HG02938 (cell line): ENCODE measurements at regions not wholly inside any gene's neighbourhood (a gene's known extent, or its start where the extent isn't known, plus 50 kb on each side); places are given as distances from the start of the nearest gene placed in this dataset.
"Not testable (repeated sequence)": the region's sequence is repeated elsewhere in the genome, so short reads cannot be mapped to it uniquely, and the experiment has no call there.

Experiments used
- ATAC-seq: cut with Tn5 transposase; IDR thresholded peaks from one replicate; pipeline ENCODE4 v1.9.1; 2021; ENCODE audit warnings: mild to moderate bottlenecking, moderate library complexity; ENCODE audit not compliant: unreplicated experiment

DNA sequence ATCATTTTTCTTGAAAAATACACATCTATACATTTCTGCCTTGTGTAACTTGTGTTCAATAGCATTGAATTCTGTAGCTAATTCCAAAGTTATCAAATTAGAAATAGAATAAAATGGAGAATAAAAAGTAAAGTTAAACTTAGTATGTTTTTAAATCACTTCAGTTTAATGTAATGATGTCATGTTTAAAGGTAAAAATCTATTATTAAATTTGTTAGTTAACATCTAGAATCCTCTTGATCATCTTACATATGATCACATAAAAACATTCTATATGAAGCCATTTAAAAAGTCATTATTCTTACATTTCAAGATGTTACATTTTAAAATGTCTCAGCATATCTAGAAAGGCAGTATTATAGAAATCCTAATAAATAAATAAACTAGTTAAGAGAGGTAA is 1163.2 kb downstream of the PLA2G4A start:
- no peak for ATAC-seq

GRCh38 chr1:187996780-187997179 is 1168.0 kb downstream of the PLA2G4A start:
- no peak for ATAC-seq

DNA sequence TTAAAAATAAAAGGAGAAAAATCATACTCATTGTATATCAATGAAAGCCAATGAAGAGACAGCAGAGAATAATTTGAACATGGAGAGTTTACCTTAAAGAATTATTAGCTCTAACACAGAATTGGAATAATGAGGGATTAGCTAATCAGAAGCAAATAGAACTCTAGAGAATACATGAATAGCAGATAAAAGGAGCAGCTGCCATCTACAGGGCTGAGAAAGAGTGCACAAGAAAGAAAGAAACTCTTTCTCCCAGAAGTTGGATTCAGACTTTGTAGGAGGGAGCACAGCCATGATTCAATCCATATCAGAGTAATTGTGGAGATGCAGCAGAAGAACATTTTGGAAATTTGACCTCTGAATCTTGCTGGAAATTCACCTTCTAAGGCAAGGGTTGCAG is 1171.2 kb downstream of the PLA2G4A start:
- no peak for ATAC-seq

GRCh38 chr1:188003687-188004086 is 1174.9 kb downstream of the PLA2G4A start:
- ATAC-seq = not testable (repeated sequence)

DNA sequence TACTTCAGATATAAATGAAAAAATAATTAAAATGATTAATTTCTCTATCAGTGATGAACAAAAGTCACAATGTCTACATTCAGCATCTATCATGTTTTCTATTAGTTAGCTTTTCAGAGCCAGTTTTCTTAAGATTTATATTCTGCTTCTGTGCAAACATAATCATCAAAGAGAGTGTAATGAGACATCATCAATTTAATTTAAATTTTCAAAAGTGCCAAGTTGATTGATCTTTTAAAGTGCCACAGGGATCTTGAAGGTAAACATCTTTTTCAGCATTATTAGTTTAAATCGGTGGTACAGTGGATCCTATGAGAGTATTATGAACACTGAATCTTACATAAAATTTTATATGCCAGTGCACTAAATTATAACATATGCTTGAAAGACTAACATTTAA is 1176.1 kb downstream of the PLA2G4A start:
- no peak for ATAC-seq

DNA sequence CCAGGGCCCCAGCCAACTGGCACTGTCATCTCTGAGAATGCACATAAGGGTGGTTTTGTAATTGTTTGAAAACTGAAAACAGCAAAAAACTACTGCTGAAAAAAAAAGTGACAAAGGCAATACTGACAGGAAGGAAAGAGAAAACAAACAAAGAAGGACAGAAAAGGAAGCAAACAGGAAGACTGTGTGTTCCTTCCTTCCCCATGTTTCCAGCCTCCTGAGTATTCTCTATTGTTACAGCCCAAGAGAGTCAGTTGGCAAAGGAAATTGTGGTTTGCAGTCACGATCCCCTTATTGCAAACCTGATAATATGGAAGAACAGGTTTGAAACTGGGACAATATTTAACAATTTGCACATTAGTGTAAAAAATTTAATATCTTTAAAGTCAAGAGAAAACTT is 1177.6 kb downstream of the PLA2G4A start:
- ATAC-seq = no peak

GRCh38 chr1:188013222-188013849 is 1184.6 kb downstream of the PLA2G4A start:
- ATAC-seq = not testable (repeated sequence)

- ATAC-seq = no peak
These were observed 1189.2 kb downstream of the PLA2G4A start for GRCh38 chr1:188017921-188018320.

DNA sequence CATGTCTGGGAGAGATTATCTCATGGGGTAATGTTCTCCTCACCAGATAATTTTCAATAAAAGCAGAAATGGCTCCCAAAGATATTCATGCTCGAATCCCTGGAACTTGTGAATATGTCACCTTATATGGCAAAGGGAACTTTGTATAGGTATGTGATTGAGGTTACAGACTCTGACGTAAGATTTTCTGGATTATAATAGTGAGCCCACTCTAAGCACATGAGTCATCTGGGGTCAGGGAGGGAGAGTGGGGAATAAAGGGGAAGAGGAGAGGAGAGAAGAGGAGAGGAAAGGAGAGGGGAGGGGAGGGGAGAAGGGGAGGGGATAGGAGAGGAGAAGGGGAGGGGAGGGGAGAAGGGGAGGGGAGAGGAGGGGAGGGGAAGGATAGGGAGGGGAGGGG is 1193.9 kb downstream of the PLA2G4A start:
- ATAC-seq = no peak

- ATAC-seq = no peak
These were observed 1194.5 kb downstream of the PLA2G4A start for GRCh38 chr1:188023206-188023605.

GRCh38 chr1:188027613-188028012 is 1198.9 kb downstream of the PLA2G4A start:
- peak; percentile 84 for ATAC-seq

DNA sequence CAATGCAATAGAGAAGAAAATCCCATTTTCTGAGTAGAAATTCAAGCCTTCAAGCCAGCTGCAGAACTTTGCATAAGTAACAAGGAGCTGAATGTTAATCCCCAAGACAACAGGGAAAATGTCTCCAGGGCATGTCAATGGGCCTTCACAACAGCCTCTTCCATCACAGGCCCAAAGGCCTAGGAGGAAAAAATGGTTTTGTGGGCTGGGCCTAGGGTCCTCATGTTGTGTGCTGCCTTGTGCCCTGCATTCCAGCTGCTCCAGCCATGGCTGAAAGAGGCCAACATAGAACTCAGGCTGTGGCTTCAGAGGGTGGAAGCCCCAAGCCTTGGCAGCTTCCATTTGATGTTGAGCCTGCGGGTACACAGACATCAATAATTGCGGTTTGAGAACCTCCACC is 1208.8 kb downstream of the PLA2G4A start:
- ATAC-seq = not testable (repeated sequence)

- ATAC-seq = no peak
These were observed 1214.9 kb downstream of the PLA2G4A start for GRCh38 chr1:188043536-188044245.

DNA sequence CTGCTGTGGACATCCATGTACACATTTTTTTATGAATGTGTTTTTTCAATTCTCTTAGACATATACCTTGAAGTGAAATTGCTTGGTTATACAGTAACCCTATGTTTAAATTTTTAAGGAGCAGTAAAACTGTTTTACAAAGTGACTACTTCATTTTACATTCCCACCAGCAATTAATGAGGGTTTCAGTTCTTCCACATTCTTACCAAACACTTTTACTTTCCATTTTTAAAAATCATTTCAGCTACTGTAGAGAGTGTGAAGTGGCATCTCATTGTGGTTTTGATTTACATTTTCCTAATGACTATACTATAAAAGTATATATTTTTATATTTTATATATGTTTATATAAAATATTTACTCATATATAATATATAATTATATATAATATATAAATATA is 1221.5 kb downstream of the PLA2G4A start:
- no peak for ATAC-seq

DNA sequence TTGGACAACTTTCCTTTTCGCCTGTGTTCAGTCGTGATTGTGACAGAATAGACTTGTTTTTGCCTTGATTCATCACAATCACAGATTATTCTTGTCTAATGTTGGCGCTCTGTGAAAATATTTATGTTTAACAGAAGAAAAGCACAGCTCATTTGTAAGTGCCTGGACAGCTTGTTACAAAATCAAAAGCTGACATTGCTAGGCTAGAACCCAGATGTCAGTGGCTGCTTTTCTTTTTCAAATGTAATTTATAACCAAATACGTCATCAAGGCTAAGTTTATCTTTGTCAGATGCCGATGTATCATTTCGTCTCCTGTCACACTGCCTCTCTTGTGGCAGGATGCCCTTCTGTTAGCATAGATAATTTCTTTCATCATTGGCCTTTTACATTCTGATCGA is 1227.3 kb downstream of the PLA2G4A start:
- ATAC-seq = no peak

- no peak for ATAC-seq
These were observed 1230.1 kb downstream of the PLA2G4A start for GRCh38 chr1:188058801-188059200.

GRCh38 chr1:188061881-188062280 is 1233.1 kb downstream of the PLA2G4A start:
- no peak for ATAC-seq

DNA sequence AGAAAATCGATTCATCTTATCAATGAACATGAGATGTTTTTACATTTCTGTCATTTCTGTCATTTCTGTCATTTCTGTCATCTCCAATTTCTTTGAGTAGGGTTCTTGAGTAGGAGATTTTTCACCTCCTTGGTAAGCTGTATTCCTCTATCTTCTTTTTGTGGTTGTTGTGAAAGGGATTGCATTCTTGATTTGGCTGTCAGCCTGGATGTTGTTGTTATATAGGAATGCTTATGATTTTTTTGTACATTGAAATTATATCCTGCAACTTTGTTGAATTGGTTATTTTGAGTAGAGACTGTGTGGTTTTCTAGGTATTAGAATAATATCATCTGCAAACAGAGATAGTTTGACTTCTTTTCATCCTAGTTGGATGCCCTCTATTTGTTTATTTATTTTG is 1233.7 kb downstream of the PLA2G4A start:
- ATAC-seq = no peak

- no peak for ATAC-seq
These were observed 1237.2 kb downstream of the PLA2G4A start for GRCh38 chr1:188065917-188066316.

- no peak for ATAC-seq
These were observed 1242.1 kb downstream of the PLA2G4A start for GRCh38 chr1:188070848-188071247.

DNA sequence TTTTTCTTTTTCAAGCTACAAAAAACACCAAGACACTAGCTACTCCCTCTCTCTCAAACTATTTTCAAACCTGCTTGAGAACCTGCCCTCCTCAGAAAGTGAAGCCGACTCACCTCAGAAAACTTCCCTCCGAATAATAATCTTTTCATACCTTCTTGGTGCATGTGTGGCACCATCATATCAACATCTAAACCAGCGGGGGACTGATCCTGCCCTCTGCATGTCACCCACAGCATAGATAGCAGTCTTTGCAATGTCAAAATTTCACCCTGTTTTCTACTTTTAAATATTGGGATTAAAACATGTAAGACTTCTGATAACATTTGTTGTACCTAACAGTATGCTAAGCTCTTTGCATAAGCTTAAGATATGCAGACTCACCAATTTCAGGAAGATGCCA is 1260.3 kb downstream of the PLA2G4A start:
- no peak for ATAC-seq

DNA sequence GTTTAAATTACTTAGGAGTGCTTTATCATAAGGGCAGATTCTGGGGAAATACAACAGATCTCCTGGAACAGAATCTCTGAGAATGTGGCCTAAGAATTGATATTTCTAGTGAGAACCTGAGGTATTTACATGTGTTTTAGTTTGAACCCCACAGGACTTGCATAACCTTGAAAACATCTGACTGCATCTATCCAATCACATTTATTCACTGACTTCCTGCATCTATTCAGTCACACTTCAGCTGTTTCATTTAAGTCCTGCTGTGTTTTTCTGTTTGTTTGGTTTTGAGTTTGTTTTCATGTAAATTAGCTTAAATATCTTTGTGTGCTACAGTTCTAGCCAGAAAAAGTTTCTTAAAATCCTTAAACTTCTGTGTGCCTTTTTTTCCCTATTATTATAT is 1260.7 kb downstream of the PLA2G4A start:
- ATAC-seq = no peak

GRCh38 chr1:188096521-188096920 is 1267.8 kb downstream of the PLA2G4A start:
- no peak for ATAC-seq
